Osteoblast (primary cell): ENCODE measurements at regions not wholly inside any gene's neighbourhood (a gene's known extent, or its start where the extent isn't known, plus 50 kb on each side); places are given as distances from the start of the nearest gene placed in this dataset.

Experiments
- DNase-seq: peaks from one replicate; pipeline ENCODE4 v3.0.0; 2011; ENCODE audit warnings: low spot score, mixed read lengths; ENCODE audit not compliant: insufficient read length; ENCODE audit errors: missing footprints
- H2AFZ ChIP-seq: 2 replicates; pipeline ENCODE4 v1.6.0; 2011; ENCODE audit warnings: mild to moderate bottlenecking, low read length
- H3K27ac ChIP-seq: 2 replicates; pipeline ENCODE4 v1.5.1; 2011; ENCODE audit warnings: mild to moderate bottlenecking, low read depth, low read length, moderate library complexity
- H3K27me3 ChIP-seq: 2 replicates; pipeline ENCODE4 v1.6.0; 2012; ENCODE audit warnings: mild to moderate bottlenecking, control low read depth, inconsistent platforms, low read length, moderate library complexity; ENCODE audit not compliant: insufficient read depth
- H3K36me3 ChIP-seq: 2 replicates; pipeline ENCODE4 v1.5.1; 2011; ENCODE audit warnings: mild to moderate bottlenecking, low read length, control low read depth, moderate library complexity; ENCODE audit not compliant: insufficient read depth
- H3K4me1 ChIP-seq: 2 replicates; pipeline ENCODE4 v1.5.1; 2011; ENCODE audit warnings: mild to moderate bottlenecking, low read length, control low read depth, moderate library complexity; ENCODE audit not compliant: insufficient read depth
- H3K4me2 ChIP-seq: 2 replicates; pipeline ENCODE4 v1.6.0; 2011; ENCODE audit warnings: mild to moderate bottlenecking, low read length; ENCODE audit not compliant: insufficient read depth
- H3K4me3 ChIP-seq: fragments of 200-600 bp; sonication (generic); 3 replicates; pipeline ENCODE4 v1.5.1; 2012; ENCODE audit warnings: mild to moderate bottlenecking, low read length, inconsistent platforms; ENCODE audit not compliant: insufficient read depth
- H3K79me2 ChIP-seq: 2 replicates; pipeline ENCODE4 v1.6.0; 2012; ENCODE audit warnings: mild to moderate bottlenecking, low read length, control low read depth, inconsistent platforms; ENCODE audit not compliant: insufficient read depth
- H3K9me3 ChIP-seq: 2 replicates; pipeline ENCODE4 v1.5.1; 2011; ENCODE audit warnings: low read depth, low read length, control low read depth
- H4K20me1 ChIP-seq: 2 replicates; pipeline ENCODE4 v1.6.0; 2012; ENCODE audit warnings: mild to moderate bottlenecking, low read length, control low read depth; ENCODE audit not compliant: insufficient read depth
- CTCF ChIP-seq: IDR thresholded peaks from 2 replicates; pipeline ENCODE4 v1.5.1; 2011; ENCODE audit warnings: mild to moderate bottlenecking, low read depth, low read length, moderate library complexity; ENCODE audit errors: extremely low read depth

DNA sequence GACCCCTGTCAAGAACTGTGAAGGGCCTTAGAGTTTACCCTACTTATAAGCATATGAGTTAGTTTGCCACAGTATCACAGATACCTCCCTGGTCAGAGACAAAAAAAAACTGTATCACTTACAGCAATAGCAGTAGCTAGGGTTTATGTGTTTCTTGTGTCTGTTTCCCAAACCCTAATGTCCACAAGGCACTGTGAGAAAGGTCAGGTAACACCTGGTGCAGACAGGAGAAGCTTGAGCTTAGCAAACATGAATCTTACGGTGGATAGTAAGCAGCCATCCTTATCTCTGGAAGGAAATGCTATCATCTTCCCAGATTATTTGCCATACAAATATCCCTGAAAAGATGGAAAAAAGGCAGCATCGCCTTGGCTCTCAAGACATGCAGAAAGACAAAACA, 208.5 kb upstream of the KCNN2 start:
- no peak overlapping the region for H3K4me2 ChIP-seq
- H3K27ac ChIP-seq = no peak overlapping the region
- no peak overlapping the region for H3K4me3 ChIP-seq
- H3K36me3 ChIP-seq = no peaks in the 10 kb centered on the region
- H3K27me3 ChIP-seq = no peaks in the 10 kb centered on the region
- no peaks in the 10 kb centered on the region for H3K9me3 ChIP-seq
- no peak for DNase-seq
- H2AFZ ChIP-seq = no peak overlapping the region
- H3K4me1 ChIP-seq = no peaks in the 10 kb centered on the region
- H4K20me1 ChIP-seq = no peaks in the 10 kb centered on the region
- no peak for TF ChIP-seq CTCF
- H3K79me2 ChIP-seq = no peaks in the 10 kb centered on the region

DNA sequence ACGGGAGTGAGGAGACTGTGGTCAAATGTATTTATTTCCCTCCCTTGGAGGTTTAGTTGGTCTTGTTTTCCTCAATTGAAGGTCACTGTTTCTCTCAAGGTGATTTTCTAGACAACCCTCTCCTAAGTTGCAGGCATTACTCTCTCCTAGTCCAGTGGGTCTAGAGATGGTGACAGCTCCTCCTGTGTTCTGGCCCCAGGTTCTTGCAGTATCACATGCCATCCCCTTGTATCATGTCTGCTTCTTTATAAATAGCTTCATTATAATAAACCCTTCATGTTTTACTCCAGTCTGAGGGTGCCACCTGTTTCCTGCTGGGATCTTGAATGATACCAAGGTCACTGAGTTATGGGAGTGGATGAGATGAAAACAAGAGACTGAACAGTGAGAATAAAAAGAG, 208.0 kb upstream of the KCNN2 start:
- no peak for TF ChIP-seq CTCF
- Histone ChIP-seq H3K27ac (no peak overlapping the region), H3K4me2 (no peak overlapping the region), H3K4me3 (no peak overlapping the region), H3K9me3 (no peaks in the 10 kb centered on the region), H3K36me3 (no peaks in the 10 kb centered on the region), H2AFZ (no peak overlapping the region), H3K79me2 (no peaks in the 10 kb centered on the region), H3K27me3 (no peaks in the 10 kb centered on the region), H3K4me1 (no peaks in the 10 kb centered on the region), H4K20me1 (no peaks in the 10 kb centered on the region)
- DNase-seq = no peak

GRCh38 chr5:114166081-114166480, 195.8 kb upstream of the KCNN2 start:
- Histone ChIP-seq H3K4me3 (no peak overlapping the region), H2AFZ (no peak overlapping the region), H3K27me3 (no peaks in the 10 kb centered on the region), H3K9me3 (no peaks in the 10 kb centered on the region), H3K27ac (no peak overlapping the region), H3K36me3 (no peaks in the 10 kb centered on the region), H3K4me2 (no peak overlapping the region), H3K4me1 (no peaks in the 10 kb centered on the region), H3K79me2 (no peaks in the 10 kb centered on the region), H4K20me1 (no peaks in the 10 kb centered on the region)
- TF ChIP-seq CTCF = no peak
- DNase-seq = no peak

GRCh38 chr5:114174131-114174530, 187.7 kb upstream of the KCNN2 start:
- TF ChIP-seq CTCF = no peak
- Histone ChIP-seq H3K4me3 (no peak overlapping the region), H3K9me3 (peaks cover 2% of the 10 kb centered on the region), H3K4me1 (no peaks in the 10 kb centered on the region), H3K79me2 (no peaks in the 10 kb centered on the region), H2AFZ (no peak overlapping the region), H3K4me2 (no peak overlapping the region), H3K36me3 (no peaks in the 10 kb centered on the region), H3K27me3 (no peaks in the 10 kb centered on the region), H3K27ac (no peak overlapping the region), H4K20me1 (no peaks in the 10 kb centered on the region)
- peak; percentile 79 for DNase-seq
